Muscle of arm (tissue), 1 donor: ENCODE measurements at regions not wholly inside any gene's neighbourhood (a gene's known extent, or its start where the extent isn't known, plus 50 kb on each side); places are given as distances from the start of the nearest gene placed in this dataset.
"Not testable (repeated sequence)": the region's sequence is repeated elsewhere in the genome, so short reads cannot be mapped to it uniquely, and the experiment has no call there.

Experiments
- DNase-seq: peaks from one replicate; pipeline ENCODE4 v3.0.0-alpha.2; 2013

DNA sequence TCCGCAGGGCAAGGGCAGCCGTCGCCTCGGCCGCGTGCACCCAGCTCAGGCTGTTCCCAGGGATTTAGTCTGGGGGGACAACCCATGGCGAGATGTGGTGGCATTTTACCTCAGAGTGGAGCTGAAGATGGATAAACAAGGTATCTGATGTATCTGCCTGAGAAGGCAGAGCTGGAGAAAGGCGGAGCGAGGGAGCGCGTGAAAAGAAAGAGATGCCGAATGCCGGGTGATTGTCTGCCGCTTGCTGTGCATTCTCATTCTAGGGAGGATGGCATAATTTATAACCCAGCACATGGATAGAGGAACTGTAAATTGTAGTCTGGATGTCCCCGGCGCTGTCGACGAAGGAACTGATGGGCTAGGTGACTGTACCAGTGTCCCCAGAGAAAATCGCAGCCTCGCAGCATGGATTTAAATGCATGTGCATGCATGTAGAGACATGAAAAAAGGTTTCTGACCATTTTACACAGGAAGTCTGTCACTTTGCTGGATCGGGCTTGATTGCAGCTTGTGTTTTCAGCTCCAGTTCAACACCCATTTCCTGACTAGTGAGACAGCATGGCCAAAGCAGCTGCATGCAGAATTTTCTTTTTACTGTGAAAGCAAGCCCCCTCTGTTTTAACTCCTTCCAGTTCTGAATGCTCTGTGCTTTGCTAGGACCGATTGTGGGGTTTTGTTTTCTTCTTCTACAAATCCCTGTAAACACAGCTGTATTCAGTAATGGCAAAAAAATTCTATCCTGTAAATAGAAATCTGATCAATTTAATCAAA, 149.7 kb downstream of the PRL start:
- DNase-seq: peak; percentile 74

DNA sequence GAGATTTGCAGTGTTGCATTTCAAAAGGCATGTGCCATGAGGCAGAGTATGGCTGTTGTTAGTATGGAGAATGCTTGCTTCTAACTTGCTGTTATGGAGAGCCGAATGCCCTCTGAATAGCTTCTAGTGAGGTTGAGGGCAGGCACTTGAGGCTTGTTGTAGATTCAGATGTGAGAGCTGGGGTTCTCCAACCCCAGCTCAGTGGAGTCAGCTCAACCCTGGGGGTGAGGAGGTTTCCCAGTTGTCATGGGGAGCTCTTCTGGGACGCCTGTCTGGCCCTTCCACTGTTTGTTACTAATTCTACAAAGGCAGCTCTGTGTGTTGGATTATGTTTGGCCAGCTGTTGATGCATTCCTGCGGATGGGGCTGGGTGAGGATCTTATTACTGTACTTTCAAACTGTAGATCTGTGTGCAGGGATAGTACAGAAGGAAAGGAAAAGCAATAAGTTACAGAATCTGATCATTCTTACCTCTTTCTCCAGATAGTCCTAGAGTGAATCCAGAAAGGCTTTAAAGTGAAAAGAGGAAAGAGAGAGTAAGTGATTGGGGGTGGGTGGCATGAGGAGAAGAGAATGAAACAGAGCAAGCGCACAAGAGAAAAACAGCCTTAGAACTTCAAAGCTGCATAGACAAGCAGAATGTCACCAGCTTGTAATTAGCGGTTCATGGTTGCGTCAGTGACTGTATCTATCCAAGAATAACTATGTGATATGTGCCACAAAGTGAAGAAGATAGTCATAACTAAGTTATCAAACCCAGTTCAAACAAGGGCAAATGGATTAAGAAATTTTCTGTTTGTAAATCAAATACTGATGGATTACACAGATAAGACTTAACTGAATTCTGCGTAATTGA, 148.7 kb downstream of the PRL start:
- DNase-seq: peak; percentile 85

DNA sequence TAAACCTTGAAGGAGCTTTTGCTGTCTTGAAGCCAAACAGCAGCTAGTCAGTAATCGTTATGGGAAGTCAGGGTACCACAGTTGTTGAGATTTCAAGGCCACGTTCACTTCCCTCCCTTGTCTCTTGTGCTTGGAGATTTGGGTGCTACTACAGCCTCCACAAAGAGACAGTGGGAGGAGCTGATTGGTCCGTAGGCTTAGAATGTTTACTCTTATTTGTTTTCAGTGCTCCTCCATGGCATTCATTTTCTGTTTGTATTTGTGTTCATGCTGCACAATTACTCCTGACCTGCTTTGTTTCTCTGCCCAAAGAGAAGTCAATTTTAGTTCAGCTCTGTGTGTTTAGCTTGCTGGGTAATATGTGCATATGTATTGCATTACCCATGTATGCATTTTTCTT, 147.7 kb downstream of the PRL start:
- DNase-seq: peak; percentile 30

DNA sequence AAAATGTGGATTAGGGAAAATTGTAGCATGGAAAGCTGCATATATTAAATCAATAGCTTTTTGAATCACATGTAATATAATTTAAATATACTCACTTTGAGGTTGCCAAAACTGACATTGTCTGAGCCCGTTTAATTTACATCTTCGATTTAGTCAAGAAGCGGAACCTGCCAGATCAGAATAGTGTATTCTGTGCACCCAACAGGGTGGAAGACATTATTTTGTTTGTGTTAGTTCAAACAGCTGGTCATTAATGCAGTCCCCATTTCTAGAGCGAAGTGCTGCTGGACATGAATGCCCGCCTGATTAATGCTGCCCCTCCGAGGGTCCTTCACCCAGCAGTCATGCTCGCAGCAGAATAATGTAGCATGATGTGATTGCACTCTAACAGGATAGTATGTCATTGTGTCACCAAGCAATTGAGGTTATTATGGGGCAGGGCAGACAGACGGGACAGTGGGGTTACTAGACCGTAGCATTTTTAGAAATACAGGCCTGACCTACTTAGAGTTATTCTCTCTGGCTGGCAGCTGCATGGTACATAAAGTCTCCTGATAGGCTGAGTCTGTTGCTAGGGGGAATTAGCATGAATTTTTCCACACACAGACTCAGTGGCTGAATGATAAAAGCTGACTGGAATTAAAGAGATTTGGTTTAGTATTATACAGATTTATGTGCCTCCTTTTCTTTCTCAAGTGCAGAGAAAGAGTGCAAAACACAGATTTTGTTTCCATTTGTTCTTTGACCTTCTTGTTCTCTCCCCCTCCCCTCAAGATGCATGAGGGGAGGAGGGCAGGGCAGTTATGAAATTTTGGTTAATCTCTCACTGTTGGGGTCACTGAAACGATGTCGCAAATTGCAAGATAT, 147.1 kb downstream of the PRL start:
- DNase-seq: peak; percentile 55

DNA sequence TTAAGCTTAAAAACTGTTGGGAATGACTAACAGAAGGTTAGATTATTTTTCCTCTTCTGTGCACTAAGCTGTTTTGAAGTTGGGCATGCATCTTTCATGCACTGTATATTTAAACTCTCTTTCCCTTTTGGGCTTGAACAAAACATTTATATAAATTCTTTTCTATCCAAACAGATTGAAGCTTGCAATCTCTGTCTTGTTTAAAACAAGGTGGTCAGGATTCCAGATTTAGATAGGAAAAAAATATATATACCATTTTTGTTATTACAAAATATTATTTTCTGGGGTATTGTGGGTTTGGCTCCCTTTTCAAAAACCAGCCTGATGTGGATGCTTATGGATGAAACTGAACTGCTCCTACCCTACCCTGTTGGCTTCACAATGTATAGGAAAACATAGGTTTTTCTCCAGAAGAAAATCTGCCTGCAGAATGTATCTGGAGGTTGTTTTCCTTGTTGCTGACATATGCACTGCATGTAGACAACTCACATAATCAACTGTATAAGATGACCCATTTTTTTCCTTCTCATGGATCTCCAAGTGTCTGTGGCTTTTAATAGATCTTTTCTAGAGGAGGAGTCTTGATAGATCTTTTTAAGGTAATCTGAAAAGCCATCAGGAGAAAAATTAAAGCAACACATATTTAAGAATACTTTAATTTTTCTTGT, 146.3 kb downstream of the PRL start:
- DNase-seq: no peak

DNA sequence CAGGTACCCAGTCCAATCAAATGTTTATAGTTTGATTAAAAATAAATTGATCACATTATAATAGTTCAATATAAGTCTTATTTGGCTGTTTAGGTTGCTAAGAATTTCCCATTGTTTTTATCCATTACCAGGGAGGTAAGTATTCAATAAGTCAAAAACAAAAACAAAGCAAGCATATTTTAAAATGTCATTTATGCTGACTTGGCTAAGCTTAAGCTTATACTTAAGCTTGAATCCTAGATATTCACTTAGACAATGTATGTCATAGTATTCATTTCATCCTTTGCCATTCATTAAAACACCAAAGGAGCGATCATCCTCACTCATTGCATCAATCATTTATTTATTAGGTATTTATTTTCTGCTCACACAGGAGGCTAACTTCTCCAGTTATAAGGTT, 144.9 kb downstream of the PRL start:
- DNase-seq: no peak

DNA sequence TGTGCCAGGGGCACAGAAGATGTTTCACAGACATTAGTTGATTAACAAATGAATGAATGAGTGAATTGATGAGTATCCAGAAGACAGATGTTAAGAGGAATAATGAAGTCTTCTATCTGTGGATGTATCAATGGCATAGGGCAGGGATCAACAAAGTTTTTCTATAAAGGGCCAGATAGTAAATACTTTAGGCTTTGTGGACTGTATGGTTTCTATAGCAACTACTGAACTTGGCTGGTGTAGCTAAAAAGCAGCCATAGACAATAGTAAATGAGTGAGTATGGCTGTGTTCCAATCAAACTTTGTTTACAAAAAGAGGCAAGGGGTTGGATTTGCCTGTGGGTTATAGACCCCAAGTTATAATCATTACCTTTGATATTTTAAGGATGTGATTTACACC, 144.0 kb downstream of the PRL start:
- DNase-seq: no peak

DNA sequence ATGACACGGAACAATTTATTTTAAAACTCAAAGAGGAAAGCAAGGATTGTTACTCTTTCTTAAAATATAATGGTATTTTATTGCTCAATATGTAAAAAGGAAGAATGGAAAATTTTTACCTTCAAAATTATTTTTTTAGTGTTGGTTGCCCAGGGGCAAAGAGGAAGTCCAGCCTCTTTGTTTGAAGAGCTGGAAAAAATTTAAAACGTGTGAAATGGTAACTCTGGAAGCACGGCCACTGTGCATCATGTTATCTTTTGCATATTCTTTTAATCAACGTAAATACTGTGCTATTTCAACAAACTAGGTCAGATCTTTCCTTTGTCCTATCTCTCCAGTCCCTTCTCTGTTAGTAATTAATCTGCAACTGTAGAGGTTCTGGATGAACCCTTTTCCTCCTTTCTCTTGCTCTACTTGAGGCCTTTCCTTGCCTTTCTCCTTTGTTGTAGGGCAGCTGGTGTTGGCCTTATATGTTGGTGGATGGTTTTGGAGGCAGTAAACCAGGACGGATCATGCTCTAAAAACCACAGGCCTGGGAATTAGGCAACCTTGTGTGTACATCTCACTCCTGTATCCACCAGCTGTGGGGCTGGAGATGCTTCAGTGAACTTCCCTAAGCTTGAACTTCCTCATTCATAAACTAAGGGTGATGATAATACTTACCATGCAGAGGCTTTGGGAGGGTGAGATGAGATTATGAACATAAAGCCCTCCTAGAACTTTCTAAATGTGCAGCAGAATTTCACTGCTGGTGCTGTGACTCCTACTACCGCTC, 143.3 kb downstream of the PRL start:
- DNase-seq: no peak

DNA sequence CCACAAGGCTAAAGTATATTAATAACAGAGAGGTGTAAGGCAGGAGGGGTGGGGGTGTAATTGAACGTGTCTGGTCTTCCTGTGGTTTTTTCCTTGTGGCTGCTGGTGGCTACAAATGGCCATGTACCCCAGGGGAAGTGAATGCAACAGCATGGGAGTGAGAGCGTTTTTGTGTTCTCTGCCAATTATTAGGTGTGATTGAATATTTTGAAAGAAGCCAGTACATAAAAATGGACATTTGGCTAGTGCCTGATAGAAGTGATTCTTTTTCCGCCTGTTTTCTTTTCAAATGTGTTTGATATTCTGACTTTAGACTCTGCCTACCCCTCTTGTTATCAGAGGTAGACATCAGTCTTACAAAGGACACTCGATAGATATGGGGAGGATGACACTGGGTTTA, 141.3 kb downstream of the PRL start:
- no peak for DNase-seq

DNA sequence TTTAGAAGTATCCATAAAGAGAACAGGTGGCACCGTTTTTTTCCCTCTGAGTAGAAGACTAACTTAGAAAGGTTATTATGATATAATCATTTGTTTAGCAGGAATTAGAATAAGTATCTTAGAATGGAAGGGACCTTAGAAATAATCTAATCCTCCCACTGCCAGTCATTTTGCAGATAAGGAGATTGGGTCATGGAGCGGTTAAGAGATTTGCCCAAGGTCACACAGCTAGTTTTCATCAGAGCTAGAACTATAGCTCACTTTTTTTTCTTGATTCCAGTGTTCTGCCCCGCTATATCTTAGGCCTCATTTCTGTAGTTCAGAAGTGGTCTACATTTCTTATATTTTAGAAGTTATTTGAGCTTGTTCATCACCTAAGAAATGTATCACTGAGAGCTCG, 139.6 kb downstream of the PRL start:
- DNase-seq: no peak

DNA sequence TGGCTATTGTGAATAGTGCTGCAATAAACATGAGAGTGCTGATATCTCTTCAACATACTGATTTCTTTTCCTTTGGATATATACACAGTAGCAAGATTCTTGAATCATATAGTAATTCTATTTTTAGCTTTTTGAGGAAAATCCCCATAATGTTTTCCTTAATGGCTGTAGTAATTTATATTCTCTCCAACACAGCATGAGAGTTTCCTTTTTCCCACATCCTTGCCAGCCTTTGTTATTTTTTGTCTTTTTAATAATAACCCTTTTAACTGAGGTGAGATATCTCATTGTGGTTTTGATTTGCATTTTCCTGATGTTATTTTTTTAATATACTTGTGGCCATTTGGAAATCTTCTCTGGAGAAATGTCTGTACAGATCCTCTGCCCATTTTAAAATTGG, 132.6 kb downstream of the PRL start:
- DNase-seq: no peak

DNA sequence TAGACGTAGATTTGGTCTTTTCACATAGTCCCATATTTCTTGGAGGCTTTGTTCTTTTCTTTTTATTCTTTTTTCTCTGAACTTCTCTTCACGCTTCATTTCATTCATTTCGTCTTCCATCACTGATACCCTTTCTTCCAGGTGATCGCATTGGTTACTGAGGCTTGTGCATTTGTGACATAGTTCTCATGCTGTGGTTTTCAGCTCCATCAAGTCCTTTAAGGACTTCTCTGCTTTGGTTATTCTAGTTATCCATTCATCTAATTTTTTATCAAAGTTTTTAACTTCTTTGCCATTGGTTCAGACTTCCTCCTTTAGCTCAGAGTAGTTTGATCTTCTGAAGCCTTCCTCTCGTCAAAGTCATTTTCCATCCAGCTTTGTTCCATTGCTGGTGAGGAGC, 125.8 kb downstream of the PRL start:
- DNase-seq: not testable (repeated sequence)

DNA sequence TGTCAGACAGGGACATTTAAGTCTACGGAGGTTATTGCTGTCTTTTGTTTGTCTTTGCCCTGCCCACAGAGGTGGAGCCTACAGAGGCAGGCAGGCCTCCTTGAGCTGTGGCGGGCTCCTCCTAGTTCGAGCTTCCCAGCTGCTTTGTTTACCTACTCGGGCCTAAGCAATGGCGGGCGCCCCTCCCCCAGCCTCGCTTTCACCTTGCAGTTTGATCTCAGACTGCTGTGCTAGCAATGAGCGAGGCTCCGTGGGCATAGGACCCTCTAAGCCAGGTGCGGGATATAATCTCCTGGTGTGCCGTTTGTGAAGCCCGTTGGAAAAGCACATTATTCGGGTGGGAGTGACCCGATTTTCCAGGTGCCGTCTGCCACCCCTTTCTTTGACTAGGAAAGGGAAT, 125.0 kb downstream of the PRL start:
- not testable (repeated sequence) for DNase-seq

DNA sequence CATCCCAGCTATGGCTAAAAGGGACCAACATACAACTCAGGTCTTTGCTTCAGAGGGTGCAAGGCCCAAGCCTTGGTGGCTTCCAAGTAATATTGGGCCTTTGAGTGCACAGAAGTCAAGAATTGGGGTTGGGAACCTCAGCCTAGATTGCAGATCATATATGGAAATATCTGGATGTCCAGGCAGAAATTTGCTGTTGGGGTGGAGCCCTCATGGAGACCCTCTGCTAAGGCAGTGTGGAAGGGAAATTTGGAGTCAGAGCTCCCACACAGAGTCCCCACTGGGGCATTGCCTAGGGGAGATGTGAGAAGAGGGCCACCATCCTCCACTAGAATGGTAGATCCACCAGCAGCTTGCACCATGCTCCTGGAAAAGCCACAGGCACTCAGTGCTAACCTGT, 123.5 kb downstream of the PRL start:
- no peak for DNase-seq

DNA sequence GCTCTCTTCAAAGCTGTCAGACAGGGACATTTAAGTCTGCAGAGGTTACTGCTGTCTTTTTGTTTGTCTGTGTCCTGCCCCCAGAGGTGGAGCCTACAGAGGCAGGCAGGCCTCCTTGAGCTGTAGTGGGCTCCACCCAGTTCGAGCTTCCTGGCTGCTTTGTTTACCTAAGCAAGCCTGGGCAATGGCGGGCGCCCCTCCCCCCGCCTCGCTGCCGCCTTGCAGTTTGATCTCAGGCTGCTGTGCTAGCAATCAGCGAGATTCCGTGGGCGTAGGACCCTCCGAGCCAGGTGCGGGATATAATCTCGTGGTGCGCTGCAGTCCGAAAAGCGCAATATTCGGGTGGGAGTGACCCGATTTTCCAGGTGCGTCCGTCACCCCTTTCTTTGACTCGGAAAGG, 116.6 kb downstream of the PRL start:
- DNase-seq: not testable (repeated sequence)

DNA sequence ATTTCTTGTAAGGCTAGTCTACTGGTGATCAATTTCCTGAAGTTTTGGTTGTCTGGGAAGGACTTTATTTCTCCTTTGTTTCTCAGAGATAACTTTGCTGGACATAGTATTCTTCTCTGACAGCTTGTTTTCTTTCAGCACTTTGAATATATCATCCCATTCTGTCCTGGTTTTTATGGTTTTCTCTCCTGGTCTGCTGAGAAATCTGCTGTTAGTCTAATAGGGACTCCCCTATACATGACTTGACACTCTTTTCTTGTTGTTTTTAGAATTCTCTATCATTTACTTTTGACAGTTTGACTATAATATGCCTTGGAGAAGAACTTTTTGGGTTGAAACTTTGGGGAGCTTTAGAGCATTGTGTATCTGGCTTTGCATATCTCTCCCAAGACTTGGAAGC, 112.5 kb downstream of the PRL start:
- no peak for DNase-seq

DNA sequence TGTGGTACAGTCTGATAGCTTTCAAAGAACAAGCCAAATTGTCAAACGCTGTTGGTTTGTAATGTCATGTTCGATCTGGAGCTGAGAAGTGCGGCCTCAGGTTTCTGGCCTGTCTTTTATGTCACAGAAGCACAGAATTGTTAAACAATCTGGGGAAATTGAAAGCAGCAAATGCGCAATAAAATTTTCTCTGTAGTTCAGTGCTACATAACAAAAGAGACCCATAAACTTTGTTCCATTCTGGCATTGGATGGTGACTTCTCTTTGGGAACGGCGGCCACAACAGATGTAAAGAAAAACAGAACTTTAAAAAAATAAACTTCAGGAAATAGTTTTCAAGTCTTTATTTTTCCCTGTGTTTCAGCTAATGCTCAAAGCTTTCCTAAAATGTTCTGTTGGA, 106.9 kb downstream of the PRL start:
- no peak for DNase-seq

DNA sequence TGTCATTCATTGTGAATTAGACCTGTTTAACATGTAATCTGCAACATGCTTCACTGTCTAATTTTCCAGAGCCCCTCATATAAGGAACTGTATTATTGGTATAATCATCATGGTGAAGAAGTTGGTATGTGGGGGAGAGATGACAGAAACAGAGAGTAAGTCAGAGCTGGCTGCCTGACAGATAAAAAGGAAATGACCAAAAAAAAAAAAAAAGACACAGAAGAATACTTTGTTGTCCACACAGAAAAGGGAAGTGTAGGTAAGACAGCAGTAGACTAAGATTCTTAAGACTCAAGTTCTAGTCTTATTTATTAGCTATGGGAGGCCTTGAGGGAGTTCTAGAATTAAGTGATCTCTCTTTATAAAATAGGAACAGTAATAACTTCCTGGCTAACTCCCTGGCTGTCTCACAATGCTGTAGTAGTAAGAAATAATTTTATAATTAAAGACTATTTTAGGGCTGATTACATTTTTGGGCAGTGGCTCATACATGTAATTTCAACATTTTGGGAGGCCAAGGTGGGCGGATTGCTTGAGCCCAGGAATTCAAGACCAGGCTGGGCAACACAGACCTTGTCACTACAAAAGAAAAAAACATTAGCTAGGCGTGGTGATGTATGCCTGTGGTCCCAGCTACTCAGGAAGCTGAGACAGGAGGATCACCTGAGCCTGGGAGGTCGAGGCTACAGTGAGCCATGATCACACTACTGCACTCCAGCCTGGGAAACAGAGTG, 102.5 kb downstream of the PRL start:
- DNase-seq: no peak

DNA sequence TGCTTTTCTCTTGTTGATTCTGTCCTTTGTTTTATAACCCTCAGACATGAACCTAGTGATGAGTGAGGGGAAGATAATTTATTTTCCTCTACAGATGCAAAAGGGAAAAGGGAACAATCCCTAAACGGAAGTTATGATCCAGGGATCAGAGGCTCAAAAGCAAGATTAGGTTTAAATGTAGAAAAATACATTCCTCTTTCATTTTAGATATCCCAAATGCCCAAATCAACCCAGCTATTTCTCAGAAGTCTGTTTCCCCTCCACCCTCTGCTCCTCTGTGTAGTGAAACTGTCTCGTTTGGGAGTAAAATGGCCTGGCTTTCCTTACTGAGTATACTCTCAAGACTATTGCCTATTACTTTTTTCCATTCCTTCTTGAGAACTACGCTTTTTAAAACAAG, 97.1 kb downstream of the PRL start:
- DNase-seq: peak; percentile 13

DNA sequence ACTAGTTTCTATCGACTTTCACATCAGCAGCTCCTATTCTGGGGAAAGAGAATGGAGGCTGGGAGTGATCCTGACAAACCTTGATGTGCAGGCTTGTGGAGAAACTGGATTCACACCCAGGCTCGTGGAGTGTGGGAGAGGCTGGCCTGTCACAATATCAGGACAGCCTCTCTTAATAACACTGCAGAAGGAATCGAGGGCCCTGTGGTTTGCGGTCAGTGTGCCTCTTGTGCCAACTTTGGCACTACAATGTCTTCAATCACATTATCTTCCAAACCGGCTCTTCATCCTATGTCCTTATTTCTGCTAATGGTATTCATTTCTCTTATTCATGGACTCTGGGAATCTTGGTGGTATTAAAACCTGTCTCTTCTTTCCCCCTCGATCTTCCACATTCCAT, 92.7 kb downstream of the PRL start:
- DNase-seq: no peak
